NCI-H2227 treated with DMSO at 0.1 percent for 48 hours (cell line): ENCODE measurements at regions not wholly inside any gene's neighbourhood (a gene's known extent, or its start where the extent isn't known, plus 50 kb on each side); places are given as distances from the start of the nearest gene placed in this dataset.
A peak's percentile ranks its signal among the peaks of the same experiment; 100 is the strongest.

Experiments used
- DNase-seq: peaks from one replicate; lab custom pipeline; 2025; lab: John Stamatoyannopoulos, UW

- no peak for DNase-seq
These were observed 122.9 kb upstream of the IRF2BP2 start for GRCh38 chr1:234732671-234733390.

- no peak for DNase-seq
These were observed 122.3 kb upstream of the IRF2BP2 start for GRCh38 chr1:234732260-234732659.

- DNase-seq = no peak
These were observed 121.6 kb upstream of the IRF2BP2 start for GRCh38 chr1:234731569-234732085.

GRCh38 chr1:234730770-234731568 lies 121.0 kb upstream of the IRF2BP2 start:
- DNase-seq = no peak

- DNase-seq = no peak
These were observed 120.4 kb upstream of the IRF2BP2 start for GRCh38 chr1:234730475-234730769.

GRCh38 chr1:234729561-234730474 lies 119.8 kb upstream of the IRF2BP2 start:
- DNase-seq = no peak

- DNase-seq = no peak
These were observed 118.8 kb upstream of the IRF2BP2 start for GRCh38 chr1:234728740-234729139.

- DNase-seq = peak; percentile 91
These were observed 117.3 kb upstream of the IRF2BP2 start for GRCh38 chr1:234727018-234727940.

- no peak for DNase-seq
These were observed 116.5 kb upstream of the IRF2BP2 start for GRCh38 chr1:234726359-234726943.

GRCh38 chr1:234725177-234726132 lies 115.5 kb upstream of the IRF2BP2 start:
- no peak for DNase-seq

- DNase-seq = no peak
These were observed 114.7 kb upstream of the IRF2BP2 start for GRCh38 chr1:234724516-234725176.

- DNase-seq = peak; percentile 81
These were observed 113.1 kb upstream of the IRF2BP2 start for GRCh38 chr1:234722904-234723720.

- peak; percentile 53 for DNase-seq
These were observed 112.3 kb upstream of the IRF2BP2 start for GRCh38 chr1:234722270-234722704.

- peak; percentile 39 for DNase-seq
These were observed 111.7 kb upstream of the IRF2BP2 start for GRCh38 chr1:234721476-234722269.

- no peak for DNase-seq
These were observed 110.9 kb upstream of the IRF2BP2 start for GRCh38 chr1:234720709-234721441.

GRCh38 chr1:234719454-234720251 lies 109.7 kb upstream of the IRF2BP2 start:
- DNase-seq = no peak
